ENCODE measurements at regions not wholly inside any gene's neighbourhood (a gene's known extent, or its start where the extent isn't known, plus 50 kb on each side); places are given as distances from the start of the nearest gene placed in this dataset.
A peak's percentile ranks its signal among the peaks of the same experiment; 100 is the strongest.

- H3K4me1 ChIP-seq (ENCODE audit: control insufficient read depth, insufficient read depth, low read length, poor library complexity, severe bottlenecking): no peaks in the 10 kb centered on the region
- no peaks in the 10 kb centered on the region for H3K9me3 ChIP-seq (ENCODE audit: control insufficient read depth, low read length)
- H3K4me3 ChIP-seq (ENCODE audit: extremely low read depth, insufficient read depth, low read length, poor library complexity, severe bottlenecking): no peak overlapping the region
- 100% methylated on average over 2 of the region's 2 CpGs; no CpG with 5 or more reads in 1 of the 2 experiments for WGBS, 2 experiments (ENCODE audit: insufficient coverage in 2 of 2)
- H3K36me3 ChIP-seq (ENCODE audit: control insufficient read depth, insufficient read depth, low read length): no peaks in the 10 kb centered on the region
- H3K27ac ChIP-seq (ENCODE audit: low read depth, low read length, severe bottlenecking): no peak overlapping the region
These were observed 212.7 kb upstream of the MIR17HG start for GRCh38 chr13:91134803-91135184.

GRCh38 chr13:91135376-91135775 lies 212.1 kb upstream of the MIR17HG start:
- Histone ChIP-seq H3K9me3 (ENCODE audit: control insufficient read depth, low read length) (no peaks in the 10 kb centered on the region), H3K27ac (ENCODE audit: low read depth, low read length, severe bottlenecking) (peak overlapping the region; percentile 54), H3K36me3 (ENCODE audit: control insufficient read depth, insufficient read depth, low read length) (no peaks in the 10 kb centered on the region), H3K4me3 (ENCODE audit: extremely low read depth, insufficient read depth, low read length, poor library complexity, severe bottlenecking) (no peak overlapping the region), H3K4me1 (ENCODE audit: control insufficient read depth, insufficient read depth, low read length, poor library complexity, severe bottlenecking) (no peaks in the 10 kb centered on the region)

GRCh38 chr13:91135968-91136367 lies 211.5 kb upstream of the MIR17HG start:
- H3K4me3 ChIP-seq (ENCODE audit: extremely low read depth, insufficient read depth, low read length, poor library complexity, severe bottlenecking): no peak overlapping the region
- no peaks in the 10 kb centered on the region for H3K9me3 ChIP-seq (ENCODE audit: control insufficient read depth, low read length)
- no peaks in the 10 kb centered on the region for H3K4me1 ChIP-seq (ENCODE audit: control insufficient read depth, insufficient read depth, low read length, poor library complexity, severe bottlenecking)
- no peak overlapping the region for H3K27ac ChIP-seq (ENCODE audit: low read depth, low read length, severe bottlenecking)
- H3K36me3 ChIP-seq (ENCODE audit: control insufficient read depth, insufficient read depth, low read length): no peaks in the 10 kb centered on the region

GRCh38 chr13:91136806-91137205 lies 210.7 kb upstream of the MIR17HG start:
- no peaks in the 10 kb centered on the region for H3K36me3 ChIP-seq (ENCODE audit: control insufficient read depth, insufficient read depth, low read length)
- peak overlapping the region; percentile 46 for H3K27ac ChIP-seq (ENCODE audit: low read depth, low read length, severe bottlenecking)
- no peaks in the 10 kb centered on the region for H3K4me1 ChIP-seq (ENCODE audit: control insufficient read depth, insufficient read depth, low read length, poor library complexity, severe bottlenecking)
- WGBS, 2 experiments (ENCODE audit: insufficient coverage in 2 of 2): 80% methylated on average over 1 of the region's 2 CpGs; no CpG with 5 or more reads in 1 of the 2 experiments
- H3K9me3 ChIP-seq (ENCODE audit: control insufficient read depth, low read length): no peaks in the 10 kb centered on the region
- H3K4me3 ChIP-seq (ENCODE audit: extremely low read depth, insufficient read depth, low read length, poor library complexity, severe bottlenecking): no peak overlapping the region

GRCh38 chr13:91139232-91139631 lies 208.3 kb upstream of the MIR17HG start:
- H3K36me3 ChIP-seq (ENCODE audit: control insufficient read depth, insufficient read depth, low read length): no peaks in the 10 kb centered on the region
- 93 to 100% methylated on average over 2 of the region's 2 CpGs for WGBS, 2 experiments (ENCODE audit: insufficient coverage in 2 of 2)
- no peak overlapping the region for H3K4me3 ChIP-seq (ENCODE audit: extremely low read depth, insufficient read depth, low read length, poor library complexity, severe bottlenecking)
- H3K9me3 ChIP-seq (ENCODE audit: control insufficient read depth, low read length): no peaks in the 10 kb centered on the region
- no peaks in the 10 kb centered on the region for H3K4me1 ChIP-seq (ENCODE audit: control insufficient read depth, insufficient read depth, low read length, poor library complexity, severe bottlenecking)
- no peak overlapping the region for H3K27ac ChIP-seq (ENCODE audit: low read depth, low read length, severe bottlenecking)

- Histone ChIP-seq H3K4me1 (ENCODE audit: control insufficient read depth, insufficient read depth, low read length, poor library complexity, severe bottlenecking) (no peaks in the 10 kb centered on the region), H3K36me3 (ENCODE audit: control insufficient read depth, insufficient read depth, low read length) (no peaks in the 10 kb centered on the region), H3K27ac (ENCODE audit: low read depth, low read length, severe bottlenecking) (no peak overlapping the region), H3K9me3 (ENCODE audit: control insufficient read depth, low read length) (no peaks in the 10 kb centered on the region), H3K4me3 (ENCODE audit: extremely low read depth, insufficient read depth, low read length, poor library complexity, severe bottlenecking) (no peak overlapping the region)
- WGBS, 2 experiments (ENCODE audit: insufficient coverage in 2 of 2): 86 to 88% methylated on average over 5 of the region's 5 CpGs
These were observed 205.9 kb upstream of the MIR17HG start for GRCh38 chr13:91141543-91142061.

GRCh38 chr13:91142572-91142971 lies 204.9 kb upstream of the MIR17HG start:
- Histone ChIP-seq H3K4me1 (ENCODE audit: control insufficient read depth, insufficient read depth, low read length, poor library complexity, severe bottlenecking) (no peaks in the 10 kb centered on the region), H3K36me3 (ENCODE audit: control insufficient read depth, insufficient read depth, low read length) (no peaks in the 10 kb centered on the region), H3K9me3 (ENCODE audit: control insufficient read depth, low read length) (no peaks in the 10 kb centered on the region), H3K4me3 (ENCODE audit: extremely low read depth, insufficient read depth, low read length, poor library complexity, severe bottlenecking) (no peak overlapping the region), H3K27ac (ENCODE audit: low read depth, low read length, severe bottlenecking) (no peak overlapping the region)
- 40% methylated on average over 1 of the region's 2 CpGs; no CpG with 5 or more reads in 1 of the 2 experiments for WGBS, 2 experiments (ENCODE audit: insufficient coverage in 2 of 2)

- H3K27ac ChIP-seq (ENCODE audit: low read depth, low read length, severe bottlenecking): no peak overlapping the region
- WGBS, 2 experiments (ENCODE audit: insufficient coverage in 2 of 2): 88 to 100% methylated on average over 1 of the region's 2 CpGs
These were observed 203.4 kb upstream of the MIR17HG start for GRCh38 chr13:91144054-91144453.

GRCh38 chr13:91144486-91144885 lies 203.0 kb upstream of the MIR17HG start:
- no CpG with 5 or more reads among the region's 2 CpGs for WGBS, 2 experiments (ENCODE audit: insufficient coverage in 2 of 2)
- Histone ChIP-seq H3K9me3 (ENCODE audit: control insufficient read depth, low read length) (no peaks in the 10 kb centered on the region), H3K4me3 (ENCODE audit: extremely low read depth, insufficient read depth, low read length, poor library complexity, severe bottlenecking) (no peak overlapping the region), H3K4me1 (ENCODE audit: control insufficient read depth, insufficient read depth, low read length, poor library complexity, severe bottlenecking) (no peaks in the 10 kb centered on the region), H3K36me3 (ENCODE audit: control insufficient read depth, insufficient read depth, low read length) (no peaks in the 10 kb centered on the region), H3K27ac (ENCODE audit: low read depth, low read length, severe bottlenecking) (no peak overlapping the region)

More at GRCh38 chr13:91144054-91144453, 203.4 kb upstream of the MIR17HG start:
- no peak overlapping the region for H3K4me3 ChIP-seq (ENCODE audit: extremely low read depth, insufficient read depth, low read length, poor library complexity, severe bottlenecking)
- H3K9me3 ChIP-seq (ENCODE audit: control insufficient read depth, low read length): no peaks in the 10 kb centered on the region
- no peaks in the 10 kb centered on the region for H3K4me1 ChIP-seq (ENCODE audit: control insufficient read depth, insufficient read depth, low read length, poor library complexity, severe bottlenecking)
- H3K36me3 ChIP-seq (ENCODE audit: control insufficient read depth, insufficient read depth, low read length): no peaks in the 10 kb centered on the region

GRCh38 chr13:91145571-91146205 lies 201.8 kb upstream of the MIR17HG start:
- H3K27ac ChIP-seq (ENCODE audit: low read depth, low read length, severe bottlenecking): no peak overlapping the region
- no peak overlapping the region for H3K4me3 ChIP-seq (ENCODE audit: extremely low read depth, insufficient read depth, low read length, poor library complexity, severe bottlenecking)
- no peaks in the 10 kb centered on the region for H3K36me3 ChIP-seq (ENCODE audit: control insufficient read depth, insufficient read depth, low read length)
- no peaks in the 10 kb centered on the region for H3K4me1 ChIP-seq (ENCODE audit: control insufficient read depth, insufficient read depth, low read length, poor library complexity, severe bottlenecking)
- 100% methylated on average over 1 of the region's 2 CpGs; no CpG with 5 or more reads in 1 of the 2 experiments for WGBS, 2 experiments (ENCODE audit: insufficient coverage in 2 of 2)
- H3K9me3 ChIP-seq (ENCODE audit: control insufficient read depth, low read length): no peaks in the 10 kb centered on the region

GRCh38 chr13:91146601-91147000 lies 200.9 kb upstream of the MIR17HG start:
- Histone ChIP-seq H3K27ac (ENCODE audit: low read depth, low read length, severe bottlenecking) (no peak overlapping the region), H3K4me1 (ENCODE audit: control insufficient read depth, insufficient read depth, low read length, poor library complexity, severe bottlenecking) (no peaks in the 10 kb centered on the region), H3K4me3 (ENCODE audit: extremely low read depth, insufficient read depth, low read length, poor library complexity, severe bottlenecking) (no peak overlapping the region), H3K36me3 (ENCODE audit: control insufficient read depth, insufficient read depth, low read length) (no peaks in the 10 kb centered on the region), H3K9me3 (ENCODE audit: control insufficient read depth, low read length) (no peaks in the 10 kb centered on the region)
- 100% methylated on average over 1 of the region's 2 CpGs; no CpG with 5 or more reads in 1 of the 2 experiments for WGBS, 2 experiments (ENCODE audit: insufficient coverage in 2 of 2)

Data from mesodermal cell (in vitro differentiated cells).